Skeletal muscle satellite cell (primary cell): ENCODE measurements at regions not wholly inside any gene's neighbourhood (a gene's known extent, or its start where the extent isn't known, plus 50 kb on each side); places are given as distances from the start of the nearest gene placed in this dataset.

Source experiments
- H3K27me3 ChIP-seq: 2 replicates; pipeline ENCODE4 v1.7.0; 2013; ENCODE audit warnings: low read length; ENCODE audit not compliant: control insufficient read depth, insufficient read depth
- H3K36me3 ChIP-seq: 2 replicates; pipeline ENCODE4 v1.7.0; 2013; ENCODE audit warnings: mild to moderate bottlenecking, control low read depth, low read length; ENCODE audit not compliant: insufficient read depth
- H3K4me1 ChIP-seq: 2 replicates; pipeline ENCODE4 v1.7.0; 2013; ENCODE audit warnings: low read length; ENCODE audit not compliant: control insufficient read depth, insufficient read depth
- H3K4me2 ChIP-seq: 2 replicates; pipeline ENCODE4 v1.7.0; 2013; ENCODE audit warnings: mild to moderate bottlenecking, low read length
- H3K4me3 ChIP-seq: 2 replicates; pipeline ENCODE4 v1.7.0; 2013; ENCODE audit warnings: low read length
- H3K9ac ChIP-seq: 2 replicates; pipeline ENCODE4 v1.7.0; 2013; ENCODE audit warnings: mild to moderate bottlenecking, low read depth, low read length, moderate library complexity
- H3K9me3 ChIP-seq: replicated peaks from 2 replicates; pipeline ENCODE4 v1.7.0; 2013; ENCODE audit warnings: mild to moderate bottlenecking, control low read depth, low read length

- Histone ChIP-seq H3K4me2 (no peak overlapping the region), H3K9ac (no peak overlapping the region), H3K9me3 (no peaks in the 10 kb centered on the region), H3K4me1 (no peaks in the 10 kb centered on the region), H3K4me3 (no peak overlapping the region), H3K36me3 (no peaks in the 10 kb centered on the region), H3K27me3 (no peaks in the 10 kb centered on the region)
Measured at GRCh38 chr3:188037195-188037718, 116.7 kb upstream of the LPP start.

GRCh38 chr3:188037965-188038581, 115.9 kb upstream of the LPP start:
- Histone ChIP-seq H3K9ac (no peak overlapping the region), H3K27me3 (no peaks in the 10 kb centered on the region), H3K36me3 (no peaks in the 10 kb centered on the region), H3K4me3 (no peak overlapping the region), H3K4me1 (no peaks in the 10 kb centered on the region), H3K9me3 (no peaks in the 10 kb centered on the region), H3K4me2 (no peak overlapping the region)

- no peaks in the 10 kb centered on the region for H3K27me3 ChIP-seq
- H3K4me2 ChIP-seq, result no peak overlapping the region
- no peaks in the 10 kb centered on the region for H3K4me1 ChIP-seq
- H3K36me3 ChIP-seq, result no peaks in the 10 kb centered on the region
- H3K9me3 ChIP-seq, result no peaks in the 10 kb centered on the region
- no peak overlapping the region for H3K9ac ChIP-seq
- H3K4me3 ChIP-seq, result no peak overlapping the region
Measured at GRCh38 chr3:188041193-188041592, 112.8 kb upstream of the LPP start.

- Histone ChIP-seq H3K27me3 (no peaks in the 10 kb centered on the region), H3K4me1 (peaks cover 5% of the 10 kb centered on the region), H3K4me3 (no peak overlapping the region), H3K36me3 (no peaks in the 10 kb centered on the region), H3K9ac (no peak overlapping the region), H3K9me3 (no peaks in the 10 kb centered on the region), H3K4me2 (no peak overlapping the region)
Measured at GRCh38 chr3:188041895-188042294, 112.1 kb upstream of the LPP start.

GRCh38 chr3:188042466-188042865, 111.5 kb upstream of the LPP start:
- Histone ChIP-seq H3K4me1 (peaks cover 6% of the 10 kb centered on the region), H3K27me3 (no peaks in the 10 kb centered on the region), H3K9ac (no peak overlapping the region), H3K9me3 (no peaks in the 10 kb centered on the region), H3K36me3 (no peaks in the 10 kb centered on the region), H3K4me3 (no peak overlapping the region), H3K4me2 (no peak overlapping the region)

- peaks cover 6% of the 10 kb centered on the region for H3K4me1 ChIP-seq
- no peaks in the 10 kb centered on the region for H3K27me3 ChIP-seq
- H3K4me3 ChIP-seq, result no peak overlapping the region
- no peaks in the 10 kb centered on the region for H3K36me3 ChIP-seq
- H3K9ac ChIP-seq, result no peak overlapping the region
- no peaks in the 10 kb centered on the region for H3K9me3 ChIP-seq
- no peak overlapping the region for H3K4me2 ChIP-seq
Measured at GRCh38 chr3:188043891-188044290, 110.1 kb upstream of the LPP start.

GRCh38 chr3:188046561-188047211, 107.3 kb upstream of the LPP start:
- Histone ChIP-seq H3K27me3 (no peaks in the 10 kb centered on the region), H3K4me2 (no peak overlapping the region), H3K36me3 (no peaks in the 10 kb centered on the region)

GRCh38 chr3:188047536-188047935, 106.4 kb upstream of the LPP start:
- H3K9me3 ChIP-seq, result no peaks in the 10 kb centered on the region
- no peaks in the 10 kb centered on the region for H3K36me3 ChIP-seq
- no peak overlapping the region for H3K4me3 ChIP-seq
- H3K4me1 ChIP-seq, result peaks cover 23% of the 10 kb centered on the region
- H3K27me3 ChIP-seq, result no peaks in the 10 kb centered on the region
- no peak overlapping the region for H3K9ac ChIP-seq
- no peak overlapping the region for H3K4me2 ChIP-seq

More at GRCh38 chr3:188046561-188047211, 107.3 kb upstream of the LPP start:
- Histone ChIP-seq H3K9ac (no peak overlapping the region), H3K4me1 (peaks cover 14% of the 10 kb centered on the region), H3K4me3 (no peak overlapping the region), H3K9me3 (no peaks in the 10 kb centered on the region)

- Histone ChIP-seq H3K9me3 (no peaks in the 10 kb centered on the region), H3K4me2 (no peak overlapping the region), H3K36me3 (no peaks in the 10 kb centered on the region), H3K4me1 (peaks cover 26% of the 10 kb centered on the region), H3K27me3 (no peaks in the 10 kb centered on the region), H3K4me3 (no peak overlapping the region), H3K9ac (no peak overlapping the region)
Measured at GRCh38 chr3:188049606-188050530, 104.1 kb upstream of the LPP start.

- no peaks in the 10 kb centered on the region for H3K36me3 ChIP-seq
Measured at GRCh38 chr3:188051801-188052168, 102.2 kb upstream of the LPP start.

GRCh38 chr3:188052169-188053035, 101.6 kb upstream of the LPP start:
- Histone ChIP-seq H3K4me3 (no peak overlapping the region), H3K27me3 (no peaks in the 10 kb centered on the region), H3K4me2 (no peak overlapping the region), H3K4me1 (peaks cover 20% of the 10 kb centered on the region), H3K9me3 (no peaks in the 10 kb centered on the region), H3K9ac (no peak overlapping the region), H3K36me3 (no peaks in the 10 kb centered on the region)

More at GRCh38 chr3:188051801-188052168, 102.2 kb upstream of the LPP start:
- Histone ChIP-seq H3K9me3 (no peaks in the 10 kb centered on the region), H3K4me1 (peaks cover 22% of the 10 kb centered on the region), H3K4me3 (peak overlapping the region; percentile 30), H3K9ac (no peak overlapping the region), H3K4me2 (peak overlapping the region; percentile 62), H3K27me3 (no peaks in the 10 kb centered on the region)
